T-helper 2 cell treated with Interferon-gamma antibody and Interleukin-4, amounts not matched to agents 5 μg/mL and 100 μg/mL, for 36 hours (primary cell): ENCODE measurements at regions not wholly inside any gene's neighbourhood (a gene's known extent, or its start where the extent isn't known, plus 50 kb on each side); places are given as distances from the start of the nearest gene placed in this dataset.

Experiments
- DNase-seq: peaks from one replicate; pipeline ENCODE4 v3.0.0; 2021; ENCODE audit warnings: low spot score
- H3K27ac Mint-ChIP-seq: one replicate; pipeline ENCODE4 v1.8.0; 2021; ENCODE audit warnings: mild to moderate bottlenecking, mixed read lengths
- H3K27me3 Mint-ChIP-seq: one replicate; pipeline ENCODE4 v1.8.0; 2021; ENCODE audit warnings: low read depth, mixed read lengths
- H3K36me3 Mint-ChIP-seq: one replicate; pipeline ENCODE4 v1.8.0; 2021; ENCODE audit warnings: low read depth, mixed read lengths
- H3K4me1 Mint-ChIP-seq: one replicate; pipeline ENCODE4 v1.8.0; 2021; ENCODE audit warnings: low read depth, mixed read lengths
- H3K4me3 Mint-ChIP-seq: one replicate; pipeline ENCODE4 v1.8.0; 2022; ENCODE audit warnings: mild to moderate bottlenecking, moderate library complexity, mixed read lengths
- H3K9me3 Mint-ChIP-seq: one replicate; pipeline ENCODE4 v1.8.0; 2021; ENCODE audit warnings: mixed read lengths

- H3K27ac Mint-ChIP-seq = no peak overlapping the region
- no peaks in the 10 kb centered on the region for H3K4me1 Mint-ChIP-seq
- no peak overlapping the region for H3K4me3 Mint-ChIP-seq
- no peak for DNase-seq
- H3K36me3 Mint-ChIP-seq = no peaks in the 10 kb centered on the region
- H3K27me3 Mint-ChIP-seq = no peaks in the 10 kb centered on the region
- H3K9me3 Mint-ChIP-seq = no peaks in the 10 kb centered on the region
Measured at GRCh38 chr12:127240249-127240929, 1026.6 kb upstream of the TMEM132C start.

GRCh38 chr12:127241072-127241817, 1025.7 kb upstream of the TMEM132C start:
- Mint-ChIP-seq H3K9me3 (no peaks in the 10 kb centered on the region), H3K4me3 (no peak overlapping the region), H3K27ac (no peak overlapping the region), H3K4me1 (no peaks in the 10 kb centered on the region), H3K27me3 (no peaks in the 10 kb centered on the region), H3K36me3 (no peaks in the 10 kb centered on the region)
- no peak for DNase-seq

- no peaks in the 10 kb centered on the region for H3K36me3 Mint-ChIP-seq
- no peaks in the 10 kb centered on the region for H3K27me3 Mint-ChIP-seq
- no peaks in the 10 kb centered on the region for H3K4me1 Mint-ChIP-seq
- H3K27ac Mint-ChIP-seq = no peak overlapping the region
- no peaks in the 10 kb centered on the region for H3K9me3 Mint-ChIP-seq
- DNase-seq = no peak
- H3K4me3 Mint-ChIP-seq = no peak overlapping the region
Measured at GRCh38 chr12:127245009-127245408, 1022.0 kb upstream of the TMEM132C start.

- Mint-ChIP-seq H3K27me3 (no peaks in the 10 kb centered on the region), H3K27ac (no peak overlapping the region), H3K36me3 (no peaks in the 10 kb centered on the region), H3K9me3 (no peaks in the 10 kb centered on the region), H3K4me3 (no peak overlapping the region), H3K4me1 (no peaks in the 10 kb centered on the region)
- no peak for DNase-seq
Measured at GRCh38 chr12:127245437-127245836, 1021.5 kb upstream of the TMEM132C start.

- no peaks in the 10 kb centered on the region for H3K4me1 Mint-ChIP-seq
- no peak for DNase-seq
- no peaks in the 10 kb centered on the region for H3K36me3 Mint-ChIP-seq
- H3K4me3 Mint-ChIP-seq = no peak overlapping the region
- no peak overlapping the region for H3K27ac Mint-ChIP-seq
- H3K27me3 Mint-ChIP-seq = no peaks in the 10 kb centered on the region
- H3K9me3 Mint-ChIP-seq = no peaks in the 10 kb centered on the region
Measured at GRCh38 chr12:127247937-127248336, 1019.0 kb upstream of the TMEM132C start.

GRCh38 chr12:127249428-127249827, 1017.5 kb upstream of the TMEM132C start:
- Mint-ChIP-seq H3K4me3 (no peak overlapping the region), H3K36me3 (no peaks in the 10 kb centered on the region), H3K4me1 (no peaks in the 10 kb centered on the region), H3K27ac (no peak overlapping the region), H3K27me3 (no peaks in the 10 kb centered on the region), H3K9me3 (no peaks in the 10 kb centered on the region)
- DNase-seq = no peak

- DNase-seq = no peak
- H3K27ac Mint-ChIP-seq = no peak overlapping the region
- H3K4me3 Mint-ChIP-seq = no peak overlapping the region
- H3K36me3 Mint-ChIP-seq = no peaks in the 10 kb centered on the region
- H3K9me3 Mint-ChIP-seq = no peaks in the 10 kb centered on the region
- H3K27me3 Mint-ChIP-seq = no peaks in the 10 kb centered on the region
- no peaks in the 10 kb centered on the region for H3K4me1 Mint-ChIP-seq
Measured at GRCh38 chr12:127253797-127254327, 1013.1 kb upstream of the TMEM132C start.

- H3K4me3 Mint-ChIP-seq = no peak overlapping the region
- no peak for DNase-seq
- H3K27ac Mint-ChIP-seq = no peak overlapping the region
- H3K4me1 Mint-ChIP-seq = no peaks in the 10 kb centered on the region
- no peaks in the 10 kb centered on the region for H3K9me3 Mint-ChIP-seq
- H3K27me3 Mint-ChIP-seq = no peaks in the 10 kb centered on the region
- no peaks in the 10 kb centered on the region for H3K36me3 Mint-ChIP-seq
Measured at GRCh38 chr12:127254420-127254955, 1012.5 kb upstream of the TMEM132C start.

- Mint-ChIP-seq H3K4me1 (no peaks in the 10 kb centered on the region), H3K36me3 (no peaks in the 10 kb centered on the region), H3K27me3 (no peaks in the 10 kb centered on the region), H3K27ac (no peak overlapping the region), H3K9me3 (no peaks in the 10 kb centered on the region), H3K4me3 (no peak overlapping the region)
- DNase-seq = no peak
Measured at GRCh38 chr12:127257366-127257935, 1009.5 kb upstream of the TMEM132C start.

GRCh38 chr12:127260531-127260930, 1006.4 kb upstream of the TMEM132C start:
- no peak overlapping the region for H3K4me3 Mint-ChIP-seq
- H3K4me1 Mint-ChIP-seq = no peaks in the 10 kb centered on the region
- H3K27ac Mint-ChIP-seq = no peak overlapping the region
- peaks cover 4% of the 10 kb centered on the region for H3K9me3 Mint-ChIP-seq
- no peak for DNase-seq
- H3K27me3 Mint-ChIP-seq = no peaks in the 10 kb centered on the region
- no peaks in the 10 kb centered on the region for H3K36me3 Mint-ChIP-seq

GRCh38 chr12:127260999-127261398, 1006.0 kb upstream of the TMEM132C start:
- no peaks in the 10 kb centered on the region for H3K27me3 Mint-ChIP-seq
- H3K9me3 Mint-ChIP-seq = peaks cover 4% of the 10 kb centered on the region
- no peak for DNase-seq
- no peak overlapping the region for H3K27ac Mint-ChIP-seq
- H3K4me1 Mint-ChIP-seq = no peaks in the 10 kb centered on the region
- no peak overlapping the region for H3K4me3 Mint-ChIP-seq
- H3K36me3 Mint-ChIP-seq = no peaks in the 10 kb centered on the region

- H3K9me3 Mint-ChIP-seq = peaks cover 4% of the 10 kb centered on the region
- no peaks in the 10 kb centered on the region for H3K27me3 Mint-ChIP-seq
- H3K36me3 Mint-ChIP-seq = no peaks in the 10 kb centered on the region
- H3K4me1 Mint-ChIP-seq = no peaks in the 10 kb centered on the region
- H3K27ac Mint-ChIP-seq = no peak overlapping the region
- no peak for DNase-seq
- no peak overlapping the region for H3K4me3 Mint-ChIP-seq
Measured at GRCh38 chr12:127262615-127263014, 1004.4 kb upstream of the TMEM132C start.

- Mint-ChIP-seq H3K9me3 (peaks cover 4% of the 10 kb centered on the region), H3K27me3 (no peaks in the 10 kb centered on the region), H3K4me1 (no peaks in the 10 kb centered on the region), H3K27ac (no peak overlapping the region), H3K36me3 (no peaks in the 10 kb centered on the region), H3K4me3 (no peak overlapping the region)
- DNase-seq = no peak
Measured at GRCh38 chr12:127263621-127264020, 1003.3 kb upstream of the TMEM132C start.

GRCh38 chr12:127267128-127267527, 999.8 kb upstream of the TMEM132C start:
- no peak for DNase-seq
- Mint-ChIP-seq H3K27ac (no peak overlapping the region), H3K27me3 (no peaks in the 10 kb centered on the region), H3K36me3 (no peaks in the 10 kb centered on the region), H3K9me3 (peaks cover 4% of the 10 kb centered on the region), H3K4me3 (no peak overlapping the region), H3K4me1 (no peaks in the 10 kb centered on the region)
